NOMO-1 (cell line): ENCODE measurements at regions not wholly inside any gene's neighbourhood (a gene's known extent, or its start where the extent isn't known, plus 50 kb on each side); places are given as distances from the start of the nearest gene placed in this dataset.

Experiments used
- DNase-seq, 2 experiments: peaks; one replicate each; lab custom pipeline; 2025; ENCODE audit not compliant: unreplicated experiment in 2 of 2; lab: John Stamatoyannopoulos, UW

DNA sequence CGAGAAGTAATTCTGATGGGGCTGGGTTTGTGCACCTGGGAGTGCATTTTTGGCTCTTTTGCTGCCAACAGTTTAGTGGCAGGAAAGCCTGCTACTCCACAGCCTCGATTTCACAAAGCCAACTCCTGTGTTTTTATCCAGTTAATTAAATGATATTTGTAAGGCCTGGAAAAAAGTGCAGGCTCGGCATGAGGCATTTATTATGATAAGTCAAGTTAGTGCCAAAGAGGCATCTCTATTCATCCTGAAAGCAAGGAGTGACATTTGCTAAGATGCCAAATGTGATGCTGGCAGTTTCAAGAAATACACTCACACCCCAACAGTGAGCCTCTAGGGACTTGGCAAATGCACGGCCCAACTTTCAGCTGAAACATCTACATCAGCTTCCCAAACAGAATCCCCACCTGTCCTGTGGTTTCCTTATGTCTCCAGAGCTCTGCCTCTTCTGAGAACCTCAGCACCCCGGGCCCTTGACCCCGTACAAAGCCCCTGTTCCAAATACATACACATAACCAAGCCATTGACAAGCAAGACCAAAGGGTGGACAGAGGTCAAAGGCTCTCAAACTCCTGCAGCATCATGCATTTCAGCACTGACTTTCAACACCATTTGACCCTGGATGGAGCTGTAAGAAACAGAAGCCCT, 955.1 kb upstream of the TMEM132C start:
- DNase-seq = no peak

DNA sequence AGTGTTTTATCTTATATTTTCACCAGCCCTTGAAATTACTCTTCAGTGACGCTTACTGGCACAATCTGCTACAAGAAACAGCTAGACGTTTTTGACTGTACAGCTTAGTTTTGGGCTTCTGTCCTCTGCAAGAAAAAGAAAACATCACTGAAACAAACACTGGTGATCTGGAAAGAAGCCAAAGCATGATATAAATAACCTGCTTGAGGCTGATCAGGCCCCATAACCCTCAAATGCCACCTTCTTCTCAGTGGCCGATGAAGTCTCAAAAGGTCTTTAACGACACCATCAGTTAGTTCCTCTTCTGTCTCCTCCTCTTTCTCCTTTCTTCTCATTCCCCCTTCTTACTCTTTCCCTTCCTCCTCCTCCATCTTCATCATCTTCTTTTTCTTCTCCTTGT, 942.3 kb upstream of the TMEM132C start:
- no peak for DNase-seq

GRCh38 chr12:127327986-127328385, 939.0 kb upstream of the TMEM132C start:
- DNase-seq = no peak

- DNase-seq = no peak
Measured at GRCh38 chr12:127328867-127329266, 938.1 kb upstream of the TMEM132C start.

GRCh38 chr12:127334365-127334764, 932.6 kb upstream of the TMEM132C start:
- no peak for DNase-seq

GRCh38 chr12:127334912-127335644, 931.9 kb upstream of the TMEM132C start:
- DNase-seq = no peak

DNA sequence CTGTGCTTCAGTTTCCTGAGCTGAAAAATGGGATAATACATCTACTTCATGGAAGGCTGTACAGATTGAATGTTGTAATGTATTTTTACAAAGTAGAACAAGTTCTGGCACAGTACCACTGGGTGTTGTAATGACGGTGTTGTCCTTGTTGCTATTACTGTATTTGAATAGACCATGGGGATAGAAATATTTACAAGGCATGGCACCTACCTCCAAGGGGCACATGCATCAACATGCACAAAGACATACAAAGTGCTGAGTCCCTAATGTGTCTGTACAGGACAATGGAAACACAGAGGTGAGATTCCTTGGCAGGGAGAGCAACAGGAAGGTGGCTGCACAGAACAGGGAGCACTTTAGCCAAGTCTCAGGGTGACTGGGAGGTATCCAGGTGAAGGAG, 930.6 kb upstream of the TMEM132C start:
- DNase-seq = no peak

GRCh38 chr12:127339065-127339464, 927.9 kb upstream of the TMEM132C start:
- DNase-seq = no peak

DNA sequence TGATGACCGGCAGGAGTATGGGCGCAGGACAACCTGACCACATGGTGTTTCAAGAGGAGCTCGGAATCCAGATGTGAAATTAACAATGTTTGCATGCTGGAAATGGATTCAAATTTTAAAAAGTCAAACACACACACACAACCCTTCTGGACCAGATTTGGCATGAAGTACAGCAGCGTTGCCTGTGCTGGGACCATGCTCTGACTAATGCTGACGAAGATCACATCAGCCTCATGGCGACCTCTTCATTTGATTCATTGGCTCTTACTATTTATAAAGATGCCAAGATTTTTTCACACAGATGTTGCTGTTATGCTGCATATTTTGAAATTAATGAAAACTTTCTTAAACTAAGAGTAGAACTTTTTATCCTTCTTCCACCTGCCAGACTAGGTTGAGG, 926.6 kb upstream of the TMEM132C start:
- no peak for DNase-seq

- DNase-seq = no peak
Measured at GRCh38 chr12:127342861-127343260, 924.1 kb upstream of the TMEM132C start.

- no peak for DNase-seq
Measured at GRCh38 chr12:127343940-127344339, 923.0 kb upstream of the TMEM132C start.

DNA sequence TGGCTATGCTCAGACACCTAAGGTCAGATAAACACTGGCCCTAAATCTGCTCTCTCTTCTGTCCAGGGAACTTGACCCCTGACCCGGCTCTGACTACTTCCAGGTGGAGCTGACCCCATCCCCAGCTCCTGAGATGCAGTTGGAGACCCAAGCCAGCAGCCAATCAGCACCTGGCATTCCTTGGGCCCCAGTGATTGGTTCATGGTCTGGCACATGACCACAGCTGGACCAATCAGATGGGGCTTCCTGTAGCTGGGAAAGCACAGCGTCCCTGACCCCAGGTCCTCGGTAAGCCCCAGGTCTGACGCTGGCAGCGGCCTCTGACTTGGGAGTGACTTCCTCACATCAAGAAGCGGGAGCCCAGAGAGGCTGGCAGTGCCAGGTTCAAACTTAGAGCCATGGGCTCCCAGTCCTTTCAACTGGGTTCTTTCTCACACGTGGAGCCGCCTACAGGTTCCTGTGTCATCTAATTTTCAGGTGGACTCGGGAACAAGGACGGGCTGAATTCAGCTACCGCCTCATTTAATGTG, 915.4 kb upstream of the TMEM132C start:
- no peak for DNase-seq

- DNase-seq = no peak
Measured at GRCh38 chr12:127355061-127355841, 911.7 kb upstream of the TMEM132C start.

DNA sequence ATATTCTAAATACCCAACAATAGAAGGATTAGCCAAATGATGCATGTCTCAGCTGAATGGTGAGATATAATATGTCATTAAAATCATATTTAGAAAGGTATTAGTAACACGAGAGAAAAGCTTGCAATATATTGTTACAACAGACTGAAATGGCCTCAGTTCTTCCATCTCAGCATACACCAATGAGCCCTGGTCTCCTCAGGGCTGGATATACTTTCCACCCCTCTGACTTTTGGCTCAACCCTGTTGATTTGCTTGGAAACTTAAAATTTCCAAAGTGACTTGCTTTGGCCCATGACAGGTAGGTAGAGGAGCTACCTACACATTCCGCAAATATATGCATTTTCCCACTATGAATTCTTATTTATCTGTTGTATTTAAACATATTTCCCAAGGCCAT, 908.1 kb upstream of the TMEM132C start:
- DNase-seq = no peak

- no peak for DNase-seq
Measured at GRCh38 chr12:127360580-127360979, 906.4 kb upstream of the TMEM132C start.

GRCh38 chr12:127362121-127362520, 904.8 kb upstream of the TMEM132C start:
- DNase-seq = no peak

- no peak for DNase-seq
Measured at GRCh38 chr12:127363392-127363791, 903.6 kb upstream of the TMEM132C start.

GRCh38 chr12:127373559-127373958, 893.4 kb upstream of the TMEM132C start:
- DNase-seq = no peak

GRCh38 chr12:127374447-127374846, 892.5 kb upstream of the TMEM132C start:
- DNase-seq = no peak

GRCh38 chr12:127381043-127381668, 885.8 kb upstream of the TMEM132C start:
- no peak for DNase-seq

DNA sequence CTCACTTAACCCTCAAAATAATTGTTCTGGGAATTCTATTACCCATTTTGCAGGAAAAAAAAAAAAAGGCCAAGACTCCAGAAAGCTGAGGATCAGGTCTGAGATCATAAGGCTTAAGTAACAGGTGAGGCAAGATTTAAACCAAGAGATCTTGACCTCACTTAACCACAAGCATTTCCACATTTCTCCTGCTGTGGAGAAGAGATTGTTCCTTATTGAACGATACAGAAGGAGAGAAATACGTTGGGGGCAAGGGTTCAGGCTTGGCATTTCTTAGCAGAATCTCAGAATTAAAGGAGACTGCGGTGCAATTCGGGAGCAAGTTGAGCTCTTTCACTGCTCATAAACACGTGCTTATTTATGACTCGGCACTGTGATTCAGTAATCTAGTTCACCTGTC, 885.3 kb upstream of the TMEM132C start:
- DNase-seq = no peak
